Activated CD4-positive, alpha-beta T cell treated with anti-CD3 and anti-CD28 coated beads, Interleukin-2, amount 50 U/mL, for 16 hours (primary cell): ENCODE measurements at regions not wholly inside any gene's neighbourhood (a gene's known extent, or its start where the extent isn't known, plus 50 kb on each side); places are given as distances from the start of the nearest gene placed in this dataset.

ENCODE experiments used
- DNase-seq: peaks from one replicate; pipeline ENCODE4 v3.0.0-alpha.2; 2020

DNA sequence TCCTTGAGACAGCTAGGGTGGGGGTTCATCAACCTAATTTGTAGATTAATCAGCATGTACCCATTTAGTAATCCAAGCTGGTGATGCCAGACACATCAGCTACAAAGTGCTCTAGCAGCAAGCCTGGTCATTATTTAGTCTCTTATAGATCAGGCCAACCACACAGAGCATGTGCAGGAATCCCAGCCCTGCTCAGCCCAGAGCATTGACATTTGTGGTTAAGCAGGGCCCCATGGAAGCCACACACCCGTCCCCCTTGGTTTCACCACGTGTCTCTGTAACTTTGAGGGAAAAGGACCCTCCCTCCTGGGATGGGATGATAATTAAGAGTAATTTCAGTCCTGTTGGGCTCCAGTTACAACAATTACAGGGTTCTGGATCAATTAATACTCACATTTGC is 268.8 kb upstream of the RPL38 start:
- no peak for DNase-seq

DNA sequence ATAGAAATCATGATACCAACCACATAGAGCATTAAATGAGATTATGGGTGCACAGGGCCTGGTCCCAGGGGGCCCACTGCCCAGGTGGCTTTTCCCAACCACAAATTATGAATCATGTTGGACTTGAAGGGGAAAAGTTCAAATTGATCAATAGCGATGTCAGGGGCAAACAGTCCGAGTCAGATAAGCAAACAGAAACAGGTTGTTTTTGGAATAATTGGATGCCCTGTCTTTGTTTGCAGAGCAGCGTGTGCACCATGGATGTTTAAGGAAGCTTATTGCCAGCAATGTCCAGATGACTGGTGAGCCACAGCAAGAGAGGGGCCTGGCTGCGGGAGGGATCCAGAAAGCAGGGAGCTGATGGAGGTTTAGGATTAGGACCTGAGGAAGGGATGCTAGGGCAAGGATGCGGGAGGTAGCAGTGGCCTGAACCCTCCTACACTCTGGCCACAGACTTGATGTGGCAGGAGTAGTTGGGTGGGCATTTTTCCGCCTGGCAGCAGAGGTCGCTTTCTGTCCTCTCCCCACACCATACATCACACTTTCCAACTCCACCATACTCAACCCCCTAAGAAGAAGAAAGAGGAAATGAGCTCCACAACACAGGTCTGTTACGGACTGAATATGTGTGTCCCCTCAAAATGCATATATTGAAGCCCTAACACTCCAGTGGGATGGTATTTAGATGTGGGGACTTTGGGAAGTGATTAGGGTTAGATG is 266.4 kb upstream of the RPL38 start:
- DNase-seq, result no peak

DNA sequence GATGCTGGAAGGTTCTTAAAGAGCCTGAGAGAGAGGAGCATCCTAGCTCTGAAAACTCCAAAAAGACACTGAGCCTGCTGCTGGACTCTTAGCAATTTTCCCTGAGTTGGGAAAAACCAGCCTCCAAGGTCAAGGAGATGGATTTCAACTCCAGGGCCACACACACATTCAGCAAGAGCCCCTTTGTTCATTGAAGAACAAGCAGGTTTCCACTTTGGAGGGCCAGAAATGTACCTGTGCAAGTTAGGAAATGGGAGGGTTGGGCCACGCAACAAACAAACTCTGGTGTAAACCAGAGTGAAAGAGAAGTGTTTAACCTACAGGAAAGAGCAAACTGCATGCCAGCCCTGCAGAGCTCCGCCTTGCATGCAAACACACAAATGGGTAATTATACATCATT is 264.8 kb upstream of the RPL38 start:
- no peak for DNase-seq

DNA sequence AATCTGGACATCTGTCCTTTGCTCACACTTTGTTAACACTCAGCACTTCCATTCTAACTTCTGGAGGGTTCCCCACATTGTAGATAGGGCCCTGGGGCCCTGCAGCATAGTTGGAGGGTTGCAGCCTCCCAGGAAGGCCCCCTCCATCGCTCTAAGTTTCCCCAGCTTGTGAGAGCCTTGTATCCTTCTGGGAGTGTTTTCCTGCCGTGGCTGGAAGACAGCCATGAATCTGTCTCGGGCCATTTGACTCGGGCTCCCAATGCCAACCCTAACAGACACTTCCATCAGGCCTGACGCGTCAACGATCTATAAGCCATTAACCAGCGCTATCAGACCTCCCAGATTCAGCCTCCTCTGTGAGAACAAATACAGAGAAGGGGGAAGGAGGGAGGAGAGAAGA is 263.7 kb upstream of the RPL38 start:
- no peak for DNase-seq

DNA sequence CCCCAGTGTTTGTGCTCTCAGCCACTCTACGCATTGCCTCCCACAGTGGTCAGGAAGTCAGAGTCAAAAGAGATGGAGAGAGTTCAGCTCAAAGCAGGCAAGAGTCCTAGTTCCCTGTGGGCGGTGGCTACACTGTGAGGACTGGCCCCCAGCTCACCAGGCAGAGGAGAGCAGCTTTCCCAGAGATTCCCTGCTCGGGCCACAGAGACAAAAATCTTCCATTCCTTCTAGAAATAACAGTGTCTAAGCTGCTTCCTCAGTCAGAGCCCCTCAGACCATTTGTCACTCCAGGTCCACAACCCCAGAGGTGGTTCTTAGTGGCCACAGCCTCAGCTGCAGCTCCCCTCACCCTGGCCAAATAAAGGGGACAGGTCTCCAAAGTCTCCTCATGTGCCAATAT is 263.0 kb upstream of the RPL38 start:
- DNase-seq, result no peak

DNA sequence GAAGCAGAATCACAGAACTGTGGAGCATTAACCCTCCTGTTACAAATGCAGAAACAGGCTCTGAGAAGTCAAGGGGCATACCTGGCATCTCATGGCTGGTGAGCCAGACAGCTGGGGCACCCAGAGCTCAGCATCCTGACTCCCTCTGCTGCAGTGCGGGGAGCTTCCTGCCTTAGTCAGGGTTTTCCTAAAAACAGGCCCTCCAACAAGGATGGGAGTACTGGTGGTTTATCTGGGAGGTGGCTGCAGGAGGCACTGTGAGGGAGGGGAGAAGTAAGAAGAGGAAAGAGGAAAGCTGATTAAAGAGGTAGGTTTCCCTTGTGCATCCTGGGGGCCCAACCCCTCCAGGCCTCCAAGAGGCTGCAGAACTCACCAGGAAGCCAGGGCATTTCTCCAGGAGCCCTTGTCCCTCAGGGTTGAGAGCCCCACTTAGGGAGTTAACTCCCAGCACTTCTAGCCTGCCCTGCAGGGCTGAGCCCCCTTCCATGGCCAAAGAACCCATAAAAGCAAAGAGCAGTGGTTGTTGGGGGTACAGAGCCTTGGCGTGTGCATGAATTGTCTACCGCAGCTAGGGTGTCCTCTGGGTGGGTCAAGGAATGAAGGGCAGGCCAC is 261.5 kb upstream of the RPL38 start:
- DNase-seq, result no peak

DNA sequence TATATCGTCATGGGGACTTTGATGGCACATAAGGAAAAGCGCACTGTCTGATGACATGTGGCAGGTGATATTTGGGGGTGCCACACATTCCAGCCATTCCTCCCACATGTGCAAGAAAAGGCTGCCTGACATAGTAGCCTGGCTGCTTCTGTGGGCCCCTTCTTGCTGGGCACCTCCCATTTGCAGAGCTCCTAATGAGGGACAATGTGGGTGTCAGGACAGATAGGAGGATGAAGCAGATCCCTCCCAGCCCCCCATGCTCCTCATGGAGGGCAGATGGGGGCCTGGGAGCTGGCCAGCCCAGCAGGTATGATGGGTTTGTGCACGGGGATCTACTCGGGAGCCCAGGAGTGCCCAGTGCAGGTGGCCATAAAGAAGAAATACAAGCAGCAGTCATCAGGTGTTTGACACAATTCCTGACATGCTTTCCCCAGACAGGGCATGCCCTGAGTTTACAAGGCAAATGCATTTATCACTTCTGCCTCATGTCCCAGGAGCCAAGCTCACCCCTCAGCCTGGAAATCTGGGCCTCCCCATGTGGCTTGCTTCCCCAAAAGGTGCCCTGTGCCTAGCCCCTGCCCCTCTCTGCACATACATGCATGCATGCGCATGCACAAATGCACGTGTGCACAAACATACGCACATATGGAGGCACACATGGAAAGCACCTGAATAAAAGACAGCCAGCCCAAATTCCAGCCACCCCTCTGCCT is 260.6 kb upstream of the RPL38 start:
- DNase-seq, result no peak

DNA sequence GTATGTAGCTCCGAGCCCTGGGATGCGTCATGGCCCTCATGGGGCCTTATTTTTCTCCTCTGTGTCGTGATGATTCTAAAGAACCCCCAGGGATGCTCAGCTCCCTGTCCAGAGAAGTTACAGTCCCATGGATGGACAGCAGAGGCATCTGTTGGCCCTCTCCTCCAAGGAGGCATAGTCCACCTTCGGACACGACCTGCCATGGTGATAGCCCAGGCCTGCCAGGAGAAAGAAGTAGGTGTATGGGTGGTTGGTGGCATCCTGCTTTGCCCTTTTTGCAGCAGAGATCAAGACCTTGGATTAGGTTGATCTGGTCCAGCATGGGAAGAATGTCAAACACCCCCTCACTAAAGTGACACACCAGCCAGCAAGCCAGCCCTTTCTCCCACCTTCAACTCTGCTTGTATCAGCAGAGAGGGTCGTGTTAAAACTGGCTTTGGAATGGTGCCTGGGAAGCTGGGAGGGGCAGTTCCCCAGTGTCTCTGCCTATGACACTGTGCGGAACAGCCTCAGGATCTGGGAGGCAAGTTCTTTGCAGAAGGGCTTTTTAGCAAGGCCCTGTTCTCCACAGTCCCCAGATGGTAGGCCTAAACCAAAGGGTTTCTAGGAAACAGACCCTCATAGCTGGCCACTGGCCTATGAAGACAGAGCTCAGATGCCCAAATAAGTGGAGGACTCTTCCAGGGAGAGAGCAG is 259.9 kb upstream of the RPL38 start:
- no peak for DNase-seq

DNA sequence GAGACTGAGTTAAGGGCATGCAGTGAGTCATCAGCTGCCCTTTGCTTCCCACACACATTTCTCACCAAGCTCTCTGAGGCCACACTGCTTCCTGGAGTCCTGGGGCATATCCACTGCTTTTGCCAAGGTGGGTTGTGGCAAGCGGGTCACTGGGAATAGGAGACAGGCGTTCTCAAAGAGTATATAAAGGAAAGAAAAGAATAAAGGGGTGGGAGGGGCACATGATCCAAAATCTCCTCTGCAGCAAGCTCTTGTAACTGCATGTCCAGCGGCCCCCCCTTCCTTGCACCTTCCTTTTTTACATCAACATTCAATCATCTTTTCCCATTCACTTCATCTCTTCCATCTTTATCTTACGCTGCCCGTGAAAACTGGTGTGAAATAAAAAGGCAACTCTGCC is 259.1 kb upstream of the RPL38 start:
- no peak for DNase-seq

DNA sequence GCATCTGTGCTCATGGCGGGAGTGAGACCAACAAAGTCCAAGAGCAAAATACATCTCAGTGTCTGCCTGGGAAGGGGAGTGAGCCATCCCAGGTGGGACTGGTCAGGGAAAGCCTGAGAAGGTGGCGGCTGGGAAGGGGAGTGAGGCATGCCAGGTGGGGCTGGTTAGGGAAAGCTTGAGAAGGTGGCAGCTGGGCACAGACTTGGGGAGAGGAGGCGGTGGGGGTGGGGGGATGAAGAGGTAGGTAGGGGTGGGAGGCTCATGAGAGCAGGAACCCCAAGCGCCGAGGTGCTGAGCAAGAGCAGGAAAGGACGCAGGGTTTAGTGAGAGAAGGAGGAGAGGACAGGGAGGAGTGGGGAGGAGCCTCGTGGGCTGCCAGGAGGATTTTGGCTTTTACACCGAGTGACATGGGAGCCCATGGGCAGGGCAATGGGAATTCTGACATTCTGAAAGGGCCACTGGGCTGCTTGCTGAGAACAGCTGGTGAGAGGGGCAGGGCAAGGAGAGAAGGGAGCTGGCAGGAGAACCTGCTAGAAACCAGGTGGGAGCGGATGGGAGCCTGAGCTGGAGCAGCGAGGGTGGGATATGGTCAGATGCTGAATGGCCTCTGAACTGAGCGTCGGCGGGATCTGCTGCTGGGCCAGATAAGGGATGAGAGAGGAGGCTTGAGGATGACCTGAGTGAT is 256.1 kb upstream of the RPL38 start:
- DNase-seq, result no peak

DNA sequence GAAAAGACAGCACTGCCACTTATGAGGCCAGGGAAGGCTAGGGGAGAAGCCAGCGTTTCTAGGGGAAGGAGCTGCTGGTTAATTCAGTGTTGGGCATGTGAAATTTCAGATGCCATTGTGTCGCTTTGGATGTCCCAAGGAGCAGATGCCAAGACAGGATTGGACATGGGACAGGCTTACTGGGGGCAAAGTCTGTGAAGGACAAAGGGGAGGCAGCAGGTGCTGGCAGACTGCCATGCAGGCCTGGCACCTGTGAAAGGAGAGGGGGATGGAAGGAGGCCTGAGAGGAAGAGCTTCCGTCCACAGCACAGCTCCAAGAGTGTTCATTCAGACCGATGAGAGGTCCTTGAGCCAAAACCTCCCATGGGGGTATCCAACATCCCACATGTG is 255.5 kb upstream of the RPL38 start:
- no peak for DNase-seq

DNA sequence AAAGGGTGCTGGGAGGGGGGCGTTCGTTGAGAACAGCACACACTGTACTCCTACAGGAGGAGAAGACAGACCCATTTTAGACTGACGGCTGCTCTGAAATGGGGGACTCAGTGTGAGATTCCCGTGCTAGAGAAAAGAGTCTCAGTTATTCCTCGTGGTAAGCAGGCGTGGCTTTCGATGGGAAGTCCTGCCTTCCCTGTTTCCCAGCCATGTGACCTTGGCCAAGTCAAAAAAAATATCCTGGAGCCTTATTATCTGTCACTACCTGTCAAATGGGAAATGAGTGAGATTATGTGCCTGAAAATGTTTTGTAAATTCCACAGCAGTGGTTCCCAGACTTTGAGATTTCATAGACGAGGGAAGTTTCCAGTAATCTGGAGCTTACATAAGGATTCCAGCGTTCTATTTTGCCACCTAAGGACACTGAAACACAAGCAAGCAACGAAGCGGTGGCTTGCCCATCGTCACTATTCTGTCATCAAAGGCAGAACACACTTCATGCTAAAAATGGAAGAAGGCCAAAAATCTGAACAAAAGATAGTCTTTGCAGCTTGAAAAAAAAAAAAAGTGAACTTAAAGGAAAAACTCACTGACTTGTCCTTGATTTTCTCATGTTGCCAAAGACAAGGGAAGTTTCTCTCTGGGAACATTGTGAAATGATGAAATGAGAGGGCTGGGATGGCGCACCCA is 253.4 kb upstream of the RPL38 start:
- DNase-seq, result no peak

DNA sequence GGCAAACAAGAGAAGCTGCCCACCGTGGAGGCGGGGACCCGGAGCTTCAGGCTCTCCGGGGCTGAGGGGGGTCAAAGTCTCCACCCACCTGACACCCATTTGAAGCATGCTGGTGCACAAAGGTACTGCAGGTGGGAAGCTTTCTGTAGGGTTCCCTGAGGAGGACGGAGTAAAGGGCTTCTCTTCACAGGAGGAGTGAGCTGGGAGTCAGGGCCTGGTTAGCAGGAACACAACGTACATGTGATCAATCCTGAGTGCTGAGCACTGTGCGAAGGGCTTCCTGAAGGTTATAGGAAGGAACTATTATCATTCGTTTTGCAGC is 252.9 kb upstream of the RPL38 start:
- no peak for DNase-seq

DNA sequence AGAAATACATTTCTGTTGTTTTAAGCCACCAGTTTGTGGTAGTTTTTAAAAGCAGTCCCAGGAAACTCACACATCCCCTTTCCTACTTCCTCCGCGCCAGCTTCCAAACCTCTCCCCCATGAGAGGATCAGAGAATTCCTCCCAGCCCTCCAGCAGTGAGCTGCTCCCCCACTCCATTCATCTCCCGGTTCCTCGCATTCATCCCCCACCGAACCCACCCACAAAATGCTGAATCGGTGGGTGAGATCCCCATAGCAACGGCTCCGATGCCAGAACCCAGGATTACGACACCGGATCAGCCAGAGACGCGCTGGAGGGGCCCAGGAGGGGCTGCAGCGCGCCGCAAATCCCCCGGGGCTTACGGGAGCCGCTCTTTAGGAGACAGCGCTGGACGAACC is 251.4 kb upstream of the RPL38 start:
- no peak for DNase-seq

DNA sequence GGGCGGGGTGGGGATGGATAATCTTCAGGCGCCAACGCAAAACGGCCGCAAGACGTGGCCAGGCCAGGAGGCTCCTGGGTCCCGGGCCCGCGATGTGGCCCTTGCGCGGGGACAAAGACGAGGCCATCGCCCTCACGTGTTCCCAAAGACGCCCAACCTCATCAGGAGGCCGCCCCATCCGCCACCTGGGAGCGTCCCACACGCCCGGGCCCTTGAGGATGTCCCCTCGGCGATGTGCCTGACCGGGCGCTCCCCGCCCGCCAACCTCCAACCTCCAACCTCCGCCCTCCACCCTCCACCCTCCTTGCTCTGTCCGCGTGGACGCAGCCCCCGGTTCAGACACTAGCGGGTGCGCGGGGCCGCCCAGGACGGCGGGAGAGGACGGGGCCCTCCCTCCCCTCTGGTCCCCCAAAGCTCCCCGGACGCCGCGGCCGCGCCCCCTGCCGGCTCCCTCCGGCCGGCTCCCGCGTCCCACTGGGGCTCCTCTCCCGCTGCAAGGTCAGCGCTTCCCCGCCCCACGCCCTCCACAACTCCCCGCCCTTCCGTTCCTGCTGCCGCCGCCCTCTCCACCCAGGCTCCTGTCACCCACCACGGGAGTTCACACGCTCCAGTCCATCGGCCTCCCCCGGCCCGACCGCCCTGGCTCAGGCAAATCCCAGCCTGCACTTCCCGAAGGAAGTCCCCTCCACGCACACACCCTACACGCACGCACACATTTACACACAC is 250.8 kb upstream of the RPL38 start:
- DNase-seq, result peak; percentile 6

DNA sequence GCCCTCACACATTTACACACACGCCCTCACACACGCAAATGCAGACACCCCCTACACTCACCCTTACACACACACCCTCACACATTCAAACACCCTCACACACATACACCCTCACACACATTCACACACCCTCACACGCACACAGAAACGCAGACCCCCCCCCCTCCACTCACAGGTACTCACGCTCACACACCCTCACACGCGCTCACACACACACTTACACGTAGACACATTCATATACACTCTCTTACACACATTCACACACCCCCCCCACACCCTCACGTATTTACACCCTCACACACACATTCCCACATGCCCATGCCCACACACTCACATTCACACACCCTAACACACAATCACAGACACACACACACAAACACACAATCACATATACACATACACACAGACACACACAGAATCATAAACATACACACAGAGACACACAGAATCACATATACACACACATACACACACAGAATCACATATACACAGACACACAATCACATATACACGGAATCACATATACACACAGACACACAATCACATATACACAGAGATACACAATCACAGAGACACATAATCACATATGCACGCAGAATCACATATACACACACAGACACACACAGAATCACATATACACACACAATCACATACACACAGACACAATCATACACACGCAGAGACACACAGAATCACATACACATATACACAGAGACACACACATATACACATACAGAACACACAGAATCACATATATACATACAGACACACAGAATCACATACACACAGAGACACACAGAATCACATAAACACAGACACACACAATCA is 250.1 kb upstream of the RPL38 start:
- DNase-seq, result no peak

DNA sequence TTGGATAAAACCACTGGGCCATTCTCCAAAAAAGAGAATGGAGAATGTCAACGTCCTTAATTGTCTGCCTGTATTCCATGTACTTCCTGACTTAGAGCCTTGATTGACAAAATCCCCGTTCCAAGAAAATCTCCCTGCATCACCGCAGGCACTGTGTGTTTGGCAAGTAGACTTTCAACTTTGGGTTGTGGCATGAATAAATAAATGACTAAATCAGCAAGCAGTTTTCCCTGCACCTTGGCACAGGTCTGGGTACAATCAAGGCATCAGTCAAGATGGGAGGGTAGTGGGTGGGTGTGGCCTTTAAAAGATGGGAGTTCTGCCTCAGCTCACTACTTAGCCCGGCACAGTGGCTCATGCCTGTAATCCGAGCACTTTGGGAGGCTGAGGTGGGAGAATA is 248.5 kb upstream of the RPL38 start:
- DNase-seq, result no peak

DNA sequence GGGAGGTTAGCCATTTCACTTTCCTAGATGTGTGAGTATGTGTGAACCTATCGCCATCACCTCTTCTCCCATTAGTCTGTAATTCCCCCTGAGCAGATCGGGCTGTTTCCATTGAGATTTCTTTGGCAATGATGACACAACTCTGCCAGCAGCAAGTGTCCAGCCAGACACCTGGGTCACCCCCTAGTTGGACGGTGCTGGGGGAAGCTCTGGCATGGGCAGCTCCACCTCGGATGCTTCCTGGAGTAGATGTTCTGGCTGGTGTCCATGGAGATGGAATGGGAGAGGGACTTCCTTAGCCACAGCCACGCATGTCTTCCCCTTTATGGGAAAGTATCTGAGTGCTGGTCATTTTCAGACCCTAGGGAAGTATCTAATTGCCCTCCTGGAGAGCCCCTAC is 247.9 kb upstream of the RPL38 start:
- DNase-seq, result no peak

DNA sequence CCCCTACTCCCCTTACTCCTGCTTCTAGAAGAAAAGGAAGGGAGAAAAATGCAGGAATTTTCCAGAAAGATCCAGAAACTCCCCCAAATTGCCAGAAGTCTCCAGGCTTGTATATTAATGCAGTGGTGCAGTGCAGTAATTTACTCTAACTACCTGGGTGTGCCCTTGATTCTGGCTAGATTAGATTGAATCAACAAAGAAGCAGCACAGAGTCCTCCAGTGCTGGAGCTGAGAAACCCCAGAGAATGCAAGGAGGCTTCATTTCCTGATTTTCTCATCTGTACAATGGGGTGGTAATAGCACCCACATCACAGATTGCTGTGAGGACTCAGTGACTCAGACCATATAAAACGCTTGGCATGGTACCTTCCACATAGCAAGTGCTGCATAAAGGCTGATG is 247.3 kb upstream of the RPL38 start:
- DNase-seq, result no peak

DNA sequence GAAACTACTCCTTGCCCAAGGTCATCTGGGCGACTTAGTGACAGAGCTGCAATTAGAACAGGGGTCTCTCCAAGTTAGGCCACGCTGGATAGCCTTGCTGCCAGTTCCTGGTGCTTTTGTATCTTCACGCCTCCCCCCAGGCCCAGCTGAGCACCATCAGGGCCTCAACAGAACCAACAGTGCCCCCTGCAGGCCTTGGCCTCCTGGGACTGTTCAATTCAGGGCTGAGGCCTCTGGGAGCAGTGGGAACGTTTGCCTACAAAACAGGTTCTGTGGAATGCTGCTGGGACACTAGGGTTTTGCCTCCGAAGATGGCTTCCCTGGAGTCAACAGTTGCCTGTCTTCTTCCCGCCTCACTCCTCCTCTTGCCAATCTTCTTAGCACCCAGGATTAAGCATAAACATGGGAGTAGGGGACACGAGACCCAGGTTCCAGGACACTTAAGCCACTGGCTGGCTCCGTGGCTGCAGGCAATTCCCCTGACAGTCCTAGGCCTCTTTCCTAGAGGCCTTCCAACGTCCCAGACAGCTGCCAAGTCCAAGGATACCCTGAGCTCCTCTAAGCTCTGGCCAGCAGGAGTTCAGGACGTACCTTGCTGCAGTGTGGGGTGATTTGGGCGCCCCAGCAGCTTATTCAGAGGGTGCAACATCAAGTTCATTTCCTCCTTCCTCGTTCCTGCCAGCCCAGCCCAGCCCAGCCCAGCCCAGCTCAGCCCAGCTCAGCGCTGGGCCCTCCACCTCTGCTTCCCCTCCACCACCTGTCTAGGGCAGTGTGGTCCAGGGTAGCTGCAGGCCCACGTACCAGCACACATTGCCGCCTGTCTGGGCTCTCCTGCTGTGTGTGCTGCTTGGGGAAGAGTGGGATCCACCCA is 246.6 kb upstream of the RPL38 start:
- peak; percentile 22 for DNase-seq
